DMS79 (cell line): ENCODE measurements at regions not wholly inside any gene's neighbourhood (a gene's known extent, or its start where the extent isn't known, plus 50 kb on each side); places are given as distances from the start of the nearest gene placed in this dataset.

ENCODE experiments used
- DNase-seq: peaks from one replicate; lab custom pipeline; 2025; lab: John Stamatoyannopoulos, UW

DNA sequence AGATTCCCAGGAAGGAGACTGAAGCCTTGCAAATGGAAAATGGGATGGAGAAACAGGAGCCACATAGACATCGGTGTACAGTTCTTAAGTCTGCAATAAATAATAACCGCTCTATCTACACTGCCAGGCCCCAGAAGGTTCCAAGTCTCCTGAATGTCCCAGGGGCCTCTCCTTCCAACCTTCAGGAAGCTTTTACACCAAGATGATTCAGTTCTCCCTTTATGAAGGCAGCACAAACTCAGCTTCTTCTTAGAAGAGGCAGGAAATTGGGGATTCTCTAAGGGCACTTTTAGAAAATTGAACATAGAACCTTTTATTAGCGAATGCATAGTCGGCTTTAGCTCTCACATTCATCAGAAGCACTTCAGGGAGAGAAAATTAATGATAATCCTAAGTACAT lies 130.8 kb upstream of the LYZL1 start:
- no peak for DNase-seq

DNA sequence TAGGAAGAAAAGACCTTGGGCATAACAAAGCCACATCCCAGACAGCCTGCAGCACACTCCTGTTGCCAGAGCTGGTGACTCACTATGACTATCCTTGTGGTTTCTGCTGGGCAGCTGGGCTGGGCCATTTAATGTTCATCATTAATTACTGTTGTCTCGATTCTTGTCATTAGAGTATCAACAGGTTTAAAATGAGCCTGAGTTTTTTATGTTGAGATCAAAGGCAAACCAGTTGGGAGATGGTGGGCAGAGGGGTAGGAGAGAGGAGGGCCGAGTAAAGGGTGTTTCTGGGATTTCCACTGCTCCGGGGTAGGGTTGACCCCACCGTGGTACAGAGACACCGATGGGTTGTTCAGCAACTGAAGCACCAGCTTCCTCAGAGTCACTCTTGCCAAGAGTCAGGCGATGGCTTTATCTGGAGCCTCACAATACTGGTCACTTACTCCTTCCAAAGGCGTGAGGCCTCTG lies 128.7 kb upstream of the LYZL1 start:
- no peak for DNase-seq

DNA sequence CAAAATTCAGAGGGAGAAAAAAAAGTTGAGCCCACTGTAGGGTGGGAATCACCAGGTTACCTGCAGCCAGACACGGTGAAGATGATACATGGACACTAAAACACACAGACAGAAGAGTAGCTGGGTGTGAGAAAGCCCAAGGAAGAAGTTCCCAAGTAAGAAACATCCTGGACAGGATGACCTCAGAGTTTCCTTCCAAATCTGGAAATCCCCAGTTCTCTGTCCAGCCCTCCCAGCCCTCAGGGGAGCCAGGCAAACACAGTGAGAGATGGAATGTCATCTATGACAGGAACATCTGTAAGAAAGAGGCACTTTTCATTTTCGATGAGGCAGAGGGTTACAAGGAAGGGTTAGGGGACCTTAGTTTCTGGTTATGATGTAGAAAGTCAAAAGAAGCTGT lies 125.1 kb upstream of the LYZL1 start:
- DNase-seq, result no peak

DNA sequence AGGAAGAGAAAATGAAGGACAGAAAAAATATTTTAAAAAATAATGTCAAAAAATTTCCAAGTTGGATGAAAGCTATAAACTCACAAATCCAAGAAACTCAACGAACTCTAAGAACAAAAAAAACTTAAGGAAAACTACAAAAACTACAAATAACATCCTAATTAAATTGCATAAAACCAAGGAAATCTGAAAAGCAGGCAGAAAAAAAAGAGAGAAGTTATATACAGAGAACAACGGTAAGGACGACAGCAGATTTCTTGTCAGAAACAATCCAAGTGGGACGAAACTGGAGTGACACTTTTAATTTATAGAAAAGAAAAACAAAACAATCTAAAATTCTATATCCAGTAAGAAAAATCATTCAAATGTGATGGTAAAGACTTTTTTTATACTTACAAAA lies 122.2 kb upstream of the LYZL1 start:
- no peak for DNase-seq

DNA sequence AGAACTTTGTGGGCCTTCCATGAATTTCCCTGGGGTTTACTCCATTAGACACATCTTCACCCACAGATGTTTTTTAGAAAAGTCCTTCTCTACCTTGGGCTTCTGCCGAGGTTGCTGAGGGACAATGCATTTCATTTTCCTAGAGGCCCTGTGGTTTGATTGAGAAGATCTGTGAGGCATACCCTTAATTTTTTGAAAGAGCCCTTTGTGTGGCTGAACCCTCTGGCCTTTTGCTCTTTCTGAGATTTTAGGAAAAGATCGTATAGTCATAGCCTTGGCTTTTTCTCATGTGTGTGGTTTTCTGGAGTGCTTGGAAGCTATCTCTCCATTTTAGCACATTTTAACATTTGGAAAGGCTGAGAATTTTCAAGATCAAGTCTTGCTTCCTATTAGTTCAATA lies 119.8 kb upstream of the LYZL1 start:
- no peak for DNase-seq

DNA sequence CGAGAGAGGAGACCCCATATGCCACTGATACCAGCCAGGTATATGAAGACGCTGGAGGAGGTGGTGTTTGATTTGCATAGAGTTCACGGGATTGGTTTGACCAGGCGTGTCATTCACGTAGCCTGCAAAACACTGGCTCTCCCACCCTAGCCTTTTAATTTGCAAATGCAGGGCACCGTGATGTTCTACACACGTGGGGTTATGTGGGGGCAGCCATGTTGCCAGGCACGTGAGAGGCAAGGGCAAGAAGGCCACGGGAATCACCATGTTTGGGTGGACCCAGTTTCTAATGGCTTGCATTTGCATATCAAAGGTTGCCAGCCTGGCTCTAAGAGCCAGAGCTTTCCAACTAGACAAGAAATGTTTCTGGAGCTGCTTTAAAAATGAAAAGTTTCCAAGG lies 117.2 kb upstream of the LYZL1 start:
- DNase-seq, result no peak

DNA sequence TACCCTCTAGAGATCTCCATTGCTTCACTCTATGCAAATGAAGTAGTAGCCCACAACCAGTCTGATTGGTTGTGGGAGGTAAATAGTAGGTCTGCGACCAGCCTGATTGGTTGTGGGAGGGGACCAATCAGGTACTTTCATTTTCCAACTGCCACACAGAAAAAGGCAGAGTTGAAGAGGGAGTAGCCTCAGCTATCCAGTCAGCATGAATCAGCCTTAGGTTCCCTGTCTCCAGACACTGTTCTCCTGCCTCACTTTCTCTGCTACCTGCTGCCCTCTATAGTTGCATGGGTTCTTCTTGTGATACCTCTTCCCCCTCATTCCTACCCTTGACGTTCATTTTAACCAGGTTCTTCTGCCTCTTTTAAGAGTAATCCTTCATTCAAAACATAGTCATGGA lies 114.5 kb upstream of the LYZL1 start:
- DNase-seq, result no peak

DNA sequence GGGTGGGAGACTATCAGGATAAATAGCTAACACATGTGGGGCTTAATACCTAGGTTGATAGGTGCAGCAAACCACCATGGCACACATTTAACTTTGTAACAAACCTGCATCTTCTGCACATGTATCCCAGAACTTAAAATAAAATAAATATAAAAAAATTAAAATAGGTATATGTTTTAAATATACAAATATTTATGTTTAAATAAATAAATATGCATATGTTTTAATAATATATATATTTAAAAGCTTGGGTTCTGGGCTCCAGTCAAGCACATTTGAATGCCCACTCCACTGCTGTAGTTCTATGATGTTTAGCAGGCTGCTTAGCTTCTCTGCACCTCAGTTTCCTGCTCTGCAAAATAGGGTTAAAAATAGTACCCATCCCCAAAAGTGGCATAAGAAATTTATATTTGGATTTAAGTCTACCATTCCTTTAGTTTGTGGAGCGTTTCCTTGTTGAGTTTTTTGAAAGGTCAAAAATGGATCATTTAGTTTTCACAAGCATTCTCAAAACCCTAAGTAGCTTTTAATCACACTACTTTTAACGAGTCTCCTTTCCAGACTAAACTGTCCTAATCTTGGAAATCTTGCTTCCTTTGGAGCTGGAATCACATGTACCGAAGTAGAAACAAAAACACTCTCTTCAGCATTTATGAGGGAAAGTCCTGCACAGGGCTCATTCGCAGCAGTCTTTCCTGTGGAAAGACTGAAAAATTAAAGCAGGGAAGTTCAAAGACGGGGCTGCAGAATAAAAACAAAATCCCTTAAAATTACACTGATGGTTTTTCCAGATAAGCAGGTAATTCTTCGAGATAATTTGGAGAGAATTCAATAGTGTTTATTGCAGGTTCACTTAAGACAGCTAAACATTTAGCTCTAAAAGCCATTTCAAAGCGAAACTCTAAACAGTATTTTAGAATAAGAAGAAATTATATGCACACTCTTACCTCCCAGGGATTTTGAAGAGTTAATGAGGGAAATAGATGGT lies 111.7 kb upstream of the LYZL1 start:
- no peak for DNase-seq

DNA sequence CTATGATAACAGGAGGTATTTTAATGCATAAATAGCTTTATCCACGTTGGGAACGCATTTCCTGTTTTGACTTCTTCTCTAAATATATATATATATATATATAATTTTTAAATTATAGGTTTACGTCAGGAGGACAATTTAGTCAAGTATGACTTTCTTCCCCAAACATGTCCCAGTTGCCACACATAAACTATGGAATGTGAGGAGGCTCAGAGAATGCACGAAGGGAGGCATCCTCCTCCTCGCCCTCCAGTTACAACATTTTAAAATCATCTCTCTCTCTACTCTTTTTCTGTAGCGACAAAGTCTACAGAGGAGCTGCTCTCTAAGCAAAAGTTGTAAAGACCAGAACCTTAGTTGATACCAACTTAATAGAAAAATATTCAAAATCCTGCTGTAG lies 106.9 kb upstream of the LYZL1 start:
- DNase-seq, result no peak

DNA sequence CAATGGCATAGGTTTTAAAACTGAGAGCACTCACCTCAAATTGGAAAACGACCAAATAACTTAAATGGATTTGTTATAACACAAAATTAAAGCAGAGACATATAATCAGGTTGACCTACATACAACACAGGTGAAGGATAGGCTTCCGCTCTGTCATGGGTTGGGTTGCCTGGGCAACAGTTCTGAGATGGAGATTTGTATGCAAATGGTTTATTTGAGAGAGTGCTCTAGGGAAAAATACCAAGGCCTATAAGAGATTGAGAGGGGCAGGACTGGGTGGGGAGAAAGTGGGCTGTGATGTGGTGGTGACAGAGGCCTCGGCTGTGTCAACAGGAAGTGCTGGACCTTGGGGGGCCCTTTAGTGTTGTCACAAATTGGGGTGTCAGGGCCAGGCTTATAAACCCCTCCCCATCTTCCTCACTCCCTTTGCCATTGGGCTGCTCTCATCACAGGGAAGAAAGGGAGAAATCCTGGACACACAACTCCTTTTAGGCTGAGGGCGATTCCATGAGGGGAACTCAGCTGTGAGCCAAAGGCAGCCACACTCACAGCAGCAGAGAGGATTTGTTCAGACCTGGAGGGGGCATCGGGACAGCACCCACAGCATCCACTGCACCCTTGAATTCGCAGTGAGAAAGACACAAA lies 105.4 kb upstream of the LYZL1 start:
- no peak for DNase-seq

DNA sequence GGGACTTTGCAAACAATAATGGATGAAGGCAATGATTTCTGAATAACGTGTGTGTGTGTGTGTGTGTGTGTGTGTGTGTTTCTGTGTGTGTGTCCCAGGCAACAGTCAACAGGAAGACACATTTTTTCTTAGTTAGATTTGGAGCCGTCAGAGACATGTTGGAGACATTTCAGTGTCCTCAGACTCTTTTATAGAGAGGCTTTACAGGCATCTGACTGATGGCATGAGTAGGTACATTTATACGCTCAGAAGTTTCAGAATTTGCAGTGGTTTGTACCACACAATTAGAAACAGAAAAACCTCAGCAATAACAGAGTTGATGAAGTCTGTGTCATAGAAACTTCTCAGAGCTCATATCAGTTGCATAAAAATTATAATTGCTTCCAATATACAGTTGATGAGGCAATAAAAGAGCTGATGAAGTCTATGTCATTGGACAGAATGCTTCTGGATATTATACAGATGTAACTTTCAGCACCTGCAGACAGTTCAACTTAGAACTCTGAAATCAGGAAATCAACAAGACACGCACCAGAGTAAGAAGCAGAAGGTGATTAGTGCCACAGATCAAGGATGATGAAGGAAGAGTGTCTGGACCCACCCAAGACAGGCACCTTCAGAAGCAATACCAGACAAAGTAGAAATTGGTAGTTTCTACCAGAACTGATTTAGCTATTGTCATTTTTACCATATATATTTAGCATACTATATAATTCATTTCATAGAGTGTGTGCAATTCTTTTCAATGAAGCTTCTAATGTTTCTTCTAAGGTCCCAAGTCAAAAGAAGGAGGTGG lies 104.5 kb upstream of the LYZL1 start:
- no peak for DNase-seq

DNA sequence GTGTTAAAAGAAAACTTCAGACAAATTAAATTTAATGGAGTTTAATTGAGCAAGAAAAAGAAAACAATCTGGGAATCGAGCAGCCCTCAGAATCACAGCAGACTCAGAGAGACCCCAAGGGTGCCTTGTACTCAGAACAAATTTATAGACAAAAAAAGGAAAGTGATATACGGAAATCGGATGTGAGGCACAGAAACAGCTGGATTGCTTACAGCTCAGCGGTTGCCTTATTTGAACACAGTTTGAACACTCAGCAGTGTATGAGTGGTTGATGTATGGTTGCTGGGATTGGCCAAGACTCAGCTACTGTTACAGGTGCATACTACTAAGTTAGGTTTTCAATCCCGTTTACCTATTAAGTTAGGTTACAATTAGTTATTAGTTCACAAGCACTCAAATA lies 103.8 kb upstream of the LYZL1 start:
- no peak for DNase-seq

DNA sequence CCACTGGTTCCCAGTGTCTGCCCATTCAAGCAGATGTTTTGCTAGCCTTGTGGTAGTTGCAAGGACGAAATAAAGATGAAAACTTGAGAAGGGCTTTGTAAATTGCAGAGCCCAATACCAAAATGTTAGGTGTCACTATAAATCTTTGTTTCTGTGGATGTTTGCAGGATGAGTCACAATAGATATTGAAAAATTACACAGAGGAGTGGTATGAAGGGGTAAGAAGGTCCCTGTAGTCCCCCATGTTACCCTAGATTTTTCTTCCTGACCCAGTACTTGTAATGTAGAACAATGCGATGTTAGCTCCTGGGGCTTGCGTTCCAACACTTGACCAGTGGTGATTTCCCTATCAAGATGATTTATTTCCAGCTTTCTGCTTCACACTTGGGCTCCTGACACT lies 102.6 kb upstream of the LYZL1 start:
- DNase-seq, result no peak

DNA sequence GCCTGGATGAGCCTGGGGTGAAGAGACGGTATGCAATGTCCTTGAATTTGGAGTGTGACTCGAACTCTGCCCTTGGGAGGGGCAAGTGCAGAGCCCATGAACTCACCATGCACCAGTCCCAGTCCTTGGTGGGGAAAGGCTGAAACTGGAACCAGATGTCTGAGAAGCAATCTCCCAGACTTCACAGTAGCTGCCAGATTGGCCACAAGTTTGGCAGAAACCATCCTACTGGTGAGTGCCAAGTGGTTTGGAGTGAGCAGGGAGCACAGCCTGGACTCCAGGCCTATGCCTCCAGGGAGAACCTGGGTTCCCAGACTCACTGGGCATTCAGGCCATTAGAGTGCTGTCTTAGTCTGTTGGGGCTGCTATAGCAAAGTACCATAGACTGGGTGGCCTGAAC lies 99.6 kb upstream of the LYZL1 start:
- no peak for DNase-seq

DNA sequence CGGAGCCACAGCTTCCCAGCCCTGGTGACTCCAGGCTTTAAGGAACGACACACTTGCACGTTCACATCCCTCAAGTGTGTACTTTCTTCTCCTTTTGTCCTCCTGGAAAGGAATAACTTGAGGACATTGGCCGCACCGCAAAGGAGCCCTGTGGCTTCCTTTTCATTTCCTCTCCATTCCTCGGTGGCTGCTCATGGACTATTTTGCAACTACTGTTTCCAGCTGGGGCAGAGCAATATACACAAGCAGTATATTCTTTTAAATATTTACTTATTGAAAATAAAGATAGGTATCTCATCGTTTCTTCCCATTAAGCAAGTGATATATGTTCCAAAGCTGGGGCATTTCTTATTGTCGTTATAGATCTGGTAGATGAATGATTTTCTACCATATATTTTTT lies 97.2 kb upstream of the LYZL1 start:
- DNase-seq, result no peak

DNA sequence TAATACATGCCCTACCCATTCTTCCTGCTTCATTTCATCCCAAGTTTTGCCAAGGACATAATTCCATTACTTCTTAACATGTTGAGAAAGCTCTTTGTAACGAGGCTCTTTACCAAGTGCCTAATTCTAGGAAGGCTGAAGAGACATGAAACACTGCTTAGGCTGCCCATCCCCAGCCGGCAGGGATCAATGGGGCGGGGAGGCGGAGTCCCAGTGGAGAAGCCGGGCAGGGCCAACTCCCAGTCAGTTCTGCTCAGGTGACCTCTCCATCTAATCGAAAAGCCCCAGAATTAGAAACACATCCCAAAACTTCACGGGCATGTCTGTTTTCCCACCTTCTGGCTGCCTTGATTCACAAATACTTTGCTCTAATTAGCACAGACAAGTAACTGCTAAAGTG lies 89.5 kb upstream of the LYZL1 start:
- no peak for DNase-seq

DNA sequence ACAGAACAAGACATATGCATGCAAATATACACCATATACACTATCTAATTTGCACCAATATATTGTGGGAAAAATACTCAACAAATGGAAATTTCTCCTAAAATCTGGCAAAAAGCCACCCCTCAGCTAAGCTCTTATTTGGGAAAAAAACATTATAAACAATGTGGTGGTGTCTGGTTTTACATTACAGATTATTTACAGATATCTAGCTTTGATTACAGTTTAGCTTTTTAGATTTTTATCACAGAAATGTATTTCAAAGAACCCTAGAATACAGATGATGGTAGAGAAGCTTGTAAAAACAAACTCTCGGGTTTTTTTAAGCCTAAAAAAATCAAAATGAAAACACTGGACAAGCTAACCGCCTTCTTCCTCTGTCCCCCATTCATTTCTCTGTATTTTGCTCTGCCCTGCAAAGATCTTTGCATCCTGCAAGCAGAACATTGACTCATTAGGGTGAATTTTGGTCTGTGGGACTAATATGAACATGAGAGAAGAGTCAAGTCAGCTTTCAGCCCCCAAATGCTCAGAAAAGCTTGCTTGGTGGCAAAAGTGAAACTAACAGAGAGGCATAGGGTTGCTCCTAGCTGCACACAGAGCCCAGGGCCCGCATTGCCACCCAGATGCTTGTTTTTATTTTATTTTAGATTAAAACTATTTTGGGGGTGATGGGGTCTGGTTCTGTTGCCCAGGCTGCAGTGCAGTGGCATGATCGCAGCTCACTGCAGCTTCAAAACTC lies 88.8 kb upstream of the LYZL1 start:
- no peak for DNase-seq

DNA sequence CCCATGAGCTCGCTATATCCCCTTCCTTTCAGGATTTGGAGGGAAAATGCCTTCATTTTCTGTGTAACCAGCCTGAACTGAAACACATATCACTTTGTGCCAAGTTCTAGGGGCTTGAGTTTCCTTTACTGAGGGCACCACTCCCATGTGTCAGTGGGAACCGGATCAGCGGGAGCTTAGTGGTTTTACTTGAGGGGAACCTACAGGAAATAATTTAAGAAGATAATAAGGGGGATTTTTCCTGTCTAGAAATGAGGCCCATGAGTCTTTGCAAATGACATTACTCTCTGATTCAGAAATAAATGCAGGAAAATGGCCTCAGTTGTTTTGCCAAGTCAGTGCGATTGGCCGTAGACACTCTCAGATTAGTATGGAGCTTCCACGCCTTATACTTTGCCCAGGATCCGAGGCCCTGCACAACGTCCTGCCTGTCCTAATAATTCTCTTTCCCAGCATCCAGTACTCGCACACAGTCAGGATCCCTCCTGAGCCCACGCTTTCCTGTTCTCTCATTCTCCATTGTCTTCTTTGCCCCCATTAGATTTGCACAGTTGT lies 86.4 kb upstream of the LYZL1 start:
- no peak for DNase-seq

DNA sequence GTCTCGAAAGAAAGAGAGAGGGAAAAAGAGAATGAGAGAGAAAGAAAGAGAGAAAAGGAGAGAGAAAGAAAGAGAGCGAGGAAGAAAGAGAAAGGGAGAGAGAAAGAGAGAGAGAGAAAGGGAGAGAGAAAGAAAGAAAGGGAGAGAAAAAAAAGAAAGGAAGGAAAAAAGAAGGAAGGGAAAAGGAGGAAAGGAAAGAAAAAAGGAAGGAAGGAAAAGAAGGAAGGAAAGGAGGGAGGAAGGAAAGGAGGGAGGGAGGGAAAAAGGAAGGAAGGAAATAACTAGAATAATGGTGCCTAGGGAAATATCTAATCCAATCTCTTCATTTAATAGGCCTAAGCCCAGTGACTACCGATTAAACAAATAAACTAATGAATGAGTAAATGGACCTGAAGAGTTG lies 85.4 kb upstream of the LYZL1 start:
- no peak for DNase-seq

DNA sequence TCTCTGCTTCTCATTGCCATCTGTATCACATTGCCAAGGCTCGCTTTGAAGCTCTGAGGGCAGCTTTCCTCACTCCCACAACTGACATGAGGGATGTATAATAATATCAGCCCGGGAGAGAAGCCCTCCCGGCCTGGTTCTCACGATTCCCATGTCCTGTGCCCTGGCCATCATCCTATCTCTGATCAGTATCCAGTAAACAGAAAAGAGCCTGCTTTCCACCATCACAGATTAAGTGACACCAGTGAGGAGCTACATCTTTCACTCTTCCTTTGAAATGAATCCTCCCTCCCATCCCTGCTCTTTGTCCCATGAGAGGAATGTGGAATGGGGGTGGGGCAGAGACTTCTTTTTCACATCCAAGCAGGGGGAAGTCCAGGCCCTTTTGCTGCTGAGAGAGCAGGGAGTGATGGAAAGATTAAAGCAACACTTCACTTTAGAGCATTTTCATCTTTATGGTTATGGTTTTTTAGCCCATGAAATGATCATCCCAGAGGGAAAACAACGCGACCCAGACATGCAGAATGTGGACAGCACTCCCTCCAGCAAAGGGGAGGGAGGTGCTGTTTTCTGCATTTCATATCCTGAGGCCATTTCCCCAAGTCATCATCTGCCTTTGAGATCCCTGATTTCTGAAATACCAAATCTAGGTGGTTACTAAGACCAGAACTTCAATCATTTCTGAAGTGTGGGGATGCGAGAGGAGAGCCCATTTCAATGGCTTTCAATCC lies 84.6 kb upstream of the LYZL1 start:
- no peak for DNase-seq

DNA sequence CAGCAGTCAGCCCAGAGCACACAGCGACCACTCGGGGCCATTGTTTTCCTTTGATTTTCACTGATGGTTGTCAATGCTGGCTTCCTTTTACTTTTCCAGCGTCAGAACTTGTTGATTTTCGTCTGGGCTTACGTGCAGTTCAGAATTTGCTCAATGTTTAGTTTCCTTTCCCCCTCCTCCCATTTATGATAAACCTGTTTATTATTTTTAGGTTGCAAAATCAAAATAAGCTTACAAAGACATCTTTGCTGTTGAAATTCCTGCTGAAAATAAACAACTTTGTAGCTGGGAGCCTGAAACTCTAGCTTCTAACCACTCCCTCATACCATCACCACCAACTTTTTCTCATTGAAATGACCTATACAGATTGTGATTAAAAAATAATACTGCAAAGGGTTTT lies 83.1 kb upstream of the LYZL1 start:
- no peak for DNase-seq
